PC-3 (cell line): ENCODE measurements at regions not wholly inside any gene's neighbourhood (a gene's known extent, or its start where the extent isn't known, plus 50 kb on each side); places are given as distances from the start of the nearest gene placed in this dataset.

Source experiments
- EZH2 ChIP-seq: fragments of 300-600 bp; sonication (generic); IDR thresholded peaks from one replicate; pipeline ENCODE4 v1.6.1; 2017; ENCODE audit warnings: antibody characterized with exemption, mild to moderate bottlenecking, low read length; ENCODE audit not compliant: unreplicated experiment
- EZH2phosphoT487 ChIP-seq: fragments of 300-600 bp; sonication (generic); IDR thresholded peaks from 2 replicates; pipeline ENCODE4 v1.6.1; 2018; ENCODE audit warnings: mild to moderate bottlenecking, antibody characterized with exemption, low read length, borderline replicate concordance
- TF ChIP-seq, protein P1 (sequence below): fragments of 300-600 bp; sonication (generic); conservative IDR thresholded peaks from 2 replicates; pipeline ENCODE4 v1.5.1; 2017; ENCODE audit warnings: antibody characterized with exemption, low read depth, mild to moderate bottlenecking, low read length

DNA sequence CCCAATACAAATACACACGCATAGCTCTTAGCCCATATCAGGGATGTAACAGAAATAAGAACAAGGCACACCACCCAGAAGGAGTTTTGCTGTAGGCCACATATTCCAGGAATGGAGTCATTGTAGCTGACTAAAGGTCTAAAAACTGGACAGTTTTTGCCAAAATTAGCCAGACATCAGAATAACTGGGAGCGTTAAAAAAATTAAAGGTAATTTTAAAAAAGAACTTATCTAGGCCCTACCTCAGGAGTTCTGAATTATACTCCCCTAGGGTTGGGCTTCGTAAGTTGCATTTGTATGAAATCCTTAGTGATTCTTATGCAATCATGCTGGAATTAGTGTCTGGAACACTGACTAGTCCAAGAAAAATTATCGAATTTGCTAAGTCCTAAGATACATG, 987.7 kb downstream of the GALC start:
- TF ChIP-seq, protein P1, sequence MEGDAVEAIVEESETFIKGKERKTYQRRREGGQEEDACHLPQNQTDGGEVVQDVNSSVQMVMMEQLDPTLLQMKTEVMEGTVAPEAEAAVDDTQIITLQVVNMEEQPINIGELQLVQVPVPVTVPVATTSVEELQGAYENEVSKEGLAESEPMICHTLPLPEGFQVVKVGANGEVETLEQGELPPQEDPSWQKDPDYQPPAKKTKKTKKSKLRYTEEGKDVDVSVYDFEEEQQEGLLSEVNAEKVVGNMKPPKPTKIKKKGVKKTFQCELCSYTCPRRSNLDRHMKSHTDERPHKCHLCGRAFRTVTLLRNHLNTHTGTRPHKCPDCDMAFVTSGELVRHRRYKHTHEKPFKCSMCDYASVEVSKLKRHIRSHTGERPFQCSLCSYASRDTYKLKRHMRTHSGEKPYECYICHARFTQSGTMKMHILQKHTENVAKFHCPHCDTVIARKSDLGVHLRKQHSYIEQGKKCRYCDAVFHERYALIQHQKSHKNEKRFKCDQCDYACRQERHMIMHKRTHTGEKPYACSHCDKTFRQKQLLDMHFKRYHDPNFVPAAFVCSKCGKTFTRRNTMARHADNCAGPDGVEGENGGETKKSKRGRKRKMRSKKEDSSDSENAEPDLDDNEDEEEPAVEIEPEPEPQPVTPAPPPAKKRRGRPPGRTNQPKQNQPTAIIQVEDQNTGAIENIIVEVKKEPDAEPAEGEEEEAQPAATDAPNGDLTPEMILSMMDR = no peak
- TF ChIP-seq EZH2 = no peak
- TF ChIP-seq EZH2phosphoT487 = no peak
